NCI-H2227 (cell line): ENCODE measurements at regions not wholly inside any gene's neighbourhood (a gene's known extent, or its start where the extent isn't known, plus 50 kb on each side); places are given as distances from the start of the nearest gene placed in this dataset.
"Not testable (repeated sequence)": the region's sequence is repeated elsewhere in the genome, so short reads cannot be mapped to it uniquely, and the experiment has no call there.

ENCODE experiments used
- DNase-seq: peaks from one replicate; lab custom pipeline; 2025; ENCODE audit not compliant: unreplicated experiment; lab: John Stamatoyannopoulos, UW

DNA sequence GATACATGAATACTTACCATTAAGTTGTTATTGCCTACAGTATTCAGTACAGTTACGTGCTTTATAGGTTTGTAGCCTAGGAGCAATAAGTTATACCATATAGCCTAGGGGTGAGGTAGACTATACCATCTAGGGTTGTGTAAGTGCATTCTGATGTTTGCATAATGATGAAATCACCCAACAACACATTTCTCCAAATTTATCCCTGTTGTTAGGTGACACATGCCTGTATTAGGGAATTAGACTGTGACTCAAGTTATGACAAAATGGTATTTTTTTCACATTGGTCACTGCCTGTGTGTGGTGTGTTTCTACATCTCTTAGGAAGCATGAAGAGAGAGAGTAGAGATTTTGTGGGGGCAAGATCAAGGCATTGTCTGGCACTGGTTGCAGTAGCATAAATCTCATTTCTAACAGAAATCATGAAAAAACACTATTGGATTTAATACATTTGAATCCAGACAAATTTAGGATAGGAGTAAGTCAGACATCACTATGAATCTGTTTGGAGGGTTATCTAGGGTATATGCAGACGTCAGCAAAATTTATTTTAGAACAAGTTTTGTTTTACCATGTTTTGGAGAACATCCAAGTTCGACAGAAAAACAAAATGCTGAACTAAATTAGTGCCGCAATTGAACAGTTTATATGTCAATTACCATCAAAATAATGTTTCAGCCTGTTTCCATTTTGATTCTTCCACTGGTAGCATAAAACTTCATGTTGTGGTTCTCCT is 332.1 kb downstream of the LMO7 start:
- DNase-seq: no peak

DNA sequence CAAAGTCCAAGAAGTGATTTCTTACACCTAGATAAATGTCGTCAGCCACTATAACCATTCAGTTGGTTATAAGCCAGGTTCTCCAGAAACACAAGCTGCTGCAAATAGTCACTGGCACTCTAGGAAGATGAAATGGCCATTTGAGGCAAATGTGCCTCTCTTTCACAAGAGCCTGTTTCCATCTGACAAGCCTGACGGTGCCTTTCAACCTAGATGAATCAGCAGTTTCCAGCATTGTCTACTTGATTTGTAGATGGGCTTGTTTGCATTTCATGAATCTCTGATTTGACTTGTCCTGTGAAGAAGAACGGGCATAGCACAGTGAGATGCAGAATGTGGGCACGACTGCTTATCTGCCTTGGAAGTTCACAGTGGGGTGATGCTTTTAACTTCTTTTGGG is 327.2 kb downstream of the LMO7 start:
- no peak for DNase-seq

DNA sequence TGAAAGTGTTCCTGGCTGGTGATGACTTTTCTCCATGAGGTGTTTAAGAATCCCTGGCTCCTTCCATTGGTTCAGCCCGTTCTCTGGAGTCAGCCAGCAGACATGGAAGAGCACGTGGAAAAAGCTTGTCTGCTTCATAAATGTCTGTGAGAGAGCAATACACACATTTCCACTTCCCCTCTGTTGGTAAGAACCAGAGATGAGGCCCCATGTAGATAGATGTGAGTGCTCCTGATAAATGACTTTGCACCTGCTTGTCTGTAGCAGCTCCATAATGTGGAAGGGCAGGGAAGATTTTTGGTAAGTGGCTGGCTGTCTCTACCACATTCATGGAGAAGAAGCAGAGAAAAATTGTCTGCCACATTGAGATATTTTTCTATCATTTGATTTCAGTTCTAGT is 325.8 kb downstream of the LMO7 start:
- no peak for DNase-seq

DNA sequence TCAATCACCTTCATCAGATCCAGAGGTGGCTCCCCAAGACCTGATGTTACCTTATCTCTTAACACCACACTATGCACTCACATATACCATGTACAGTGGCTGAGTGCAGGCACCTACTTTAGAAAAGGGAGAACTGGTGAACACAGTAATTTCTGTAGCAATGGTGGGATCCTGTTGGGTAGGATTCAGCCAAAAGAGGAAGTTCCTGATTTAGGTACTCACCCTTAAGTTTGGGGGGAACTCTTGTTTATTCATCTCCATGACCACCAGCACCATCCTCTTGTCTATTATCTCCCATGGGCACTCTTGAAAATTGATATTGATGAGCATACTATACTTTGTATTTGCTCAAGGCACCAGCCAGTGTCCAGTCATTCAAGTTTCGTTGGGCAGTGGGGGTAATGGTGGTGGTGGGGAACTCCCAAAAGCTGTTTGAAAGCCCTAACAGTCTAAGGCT is 324.4 kb downstream of the LMO7 start:
- no peak for DNase-seq

DNA sequence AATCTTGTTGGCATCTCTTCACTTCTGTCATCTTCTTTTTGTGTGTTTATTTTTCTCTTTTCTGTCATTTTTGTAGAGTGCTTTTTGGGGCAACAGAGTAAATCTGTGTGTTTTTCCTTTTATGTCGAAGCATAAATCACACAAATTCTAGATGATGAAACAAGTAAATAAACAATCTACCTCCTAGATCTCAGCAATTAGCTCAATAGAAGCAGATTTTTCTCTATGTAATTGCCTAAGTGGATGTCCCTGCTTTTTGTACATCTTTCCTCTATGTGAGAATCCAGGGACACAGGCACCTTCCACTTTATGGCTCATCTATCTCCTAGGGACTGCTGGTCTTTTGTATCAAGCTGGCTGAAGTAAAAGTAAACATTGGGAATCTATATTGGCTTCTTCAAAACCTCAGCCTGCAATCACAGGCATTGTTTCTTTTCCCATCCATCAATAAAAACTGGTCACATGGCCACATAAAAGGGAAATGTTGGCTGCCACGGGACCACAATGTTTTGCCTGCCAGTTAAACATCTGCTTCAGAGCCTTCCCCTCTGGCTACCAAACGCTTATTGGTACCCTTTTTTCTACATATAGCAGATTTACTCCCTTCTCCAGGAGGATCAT is 323.8 kb downstream of the LMO7 start:
- no peak for DNase-seq

DNA sequence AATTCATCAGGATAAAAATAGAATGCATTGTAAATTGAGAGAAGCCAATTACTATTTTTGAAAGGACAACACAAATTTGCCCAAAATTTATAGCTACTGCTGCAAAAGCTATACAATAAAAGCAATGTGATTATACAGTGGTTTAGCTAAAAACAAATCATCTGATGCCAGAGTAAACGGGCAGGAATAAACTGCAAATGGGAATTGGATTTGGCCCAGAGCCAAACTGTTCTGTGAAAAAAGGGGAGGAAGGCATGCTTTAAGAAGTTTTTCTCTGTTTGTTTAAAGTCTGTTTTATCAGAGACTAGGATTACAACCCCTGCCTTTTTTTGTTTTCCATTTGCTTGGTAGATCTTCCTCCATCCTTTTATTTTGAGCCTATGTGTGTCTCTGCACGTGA is 317.5 kb downstream of the LMO7 start:
- not testable (repeated sequence) for DNase-seq

GRCh38 chr13:75947448-75947847 is 311.3 kb downstream of the LMO7 start:
- no peak for DNase-seq

DNA sequence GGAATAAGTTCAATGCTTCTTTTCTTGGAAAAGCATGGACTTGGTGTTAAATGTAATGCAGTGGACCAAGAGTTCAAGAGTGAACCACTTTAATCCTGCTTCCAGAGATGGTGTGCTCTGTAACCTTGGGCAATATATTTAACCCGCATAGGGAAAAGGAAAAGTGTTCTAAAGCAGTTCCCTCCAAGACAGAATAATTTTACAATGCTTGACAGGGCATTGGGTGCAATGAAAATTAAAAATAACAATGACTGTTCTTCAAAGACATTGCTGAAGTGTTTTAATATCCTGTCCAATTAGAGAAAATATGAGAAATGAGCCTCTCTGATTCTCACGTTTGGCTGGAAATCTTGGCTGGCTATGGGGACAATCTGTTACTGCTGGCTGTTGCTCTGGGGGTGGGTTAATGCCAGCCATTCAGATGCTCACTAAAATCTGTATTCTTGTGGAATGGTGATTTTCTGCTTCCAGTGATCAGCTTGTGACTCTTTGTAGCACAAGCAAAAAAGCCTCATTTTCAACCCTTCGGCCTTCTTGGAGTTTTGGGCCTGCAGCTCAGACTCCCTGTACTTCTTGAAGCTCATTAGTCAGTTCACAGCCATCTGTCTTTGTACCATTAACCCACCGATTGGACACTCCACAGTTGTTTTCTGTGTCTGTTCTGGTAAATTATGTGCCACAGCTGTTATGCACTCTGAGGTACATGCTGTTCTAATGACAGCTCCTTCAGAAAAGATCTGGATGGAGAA is 310.6 kb downstream of the LMO7 start:
- no peak for DNase-seq

- no peak for DNase-seq
These were observed 309.8 kb downstream of the LMO7 start for GRCh38 chr13:75945841-75946482.

DNA sequence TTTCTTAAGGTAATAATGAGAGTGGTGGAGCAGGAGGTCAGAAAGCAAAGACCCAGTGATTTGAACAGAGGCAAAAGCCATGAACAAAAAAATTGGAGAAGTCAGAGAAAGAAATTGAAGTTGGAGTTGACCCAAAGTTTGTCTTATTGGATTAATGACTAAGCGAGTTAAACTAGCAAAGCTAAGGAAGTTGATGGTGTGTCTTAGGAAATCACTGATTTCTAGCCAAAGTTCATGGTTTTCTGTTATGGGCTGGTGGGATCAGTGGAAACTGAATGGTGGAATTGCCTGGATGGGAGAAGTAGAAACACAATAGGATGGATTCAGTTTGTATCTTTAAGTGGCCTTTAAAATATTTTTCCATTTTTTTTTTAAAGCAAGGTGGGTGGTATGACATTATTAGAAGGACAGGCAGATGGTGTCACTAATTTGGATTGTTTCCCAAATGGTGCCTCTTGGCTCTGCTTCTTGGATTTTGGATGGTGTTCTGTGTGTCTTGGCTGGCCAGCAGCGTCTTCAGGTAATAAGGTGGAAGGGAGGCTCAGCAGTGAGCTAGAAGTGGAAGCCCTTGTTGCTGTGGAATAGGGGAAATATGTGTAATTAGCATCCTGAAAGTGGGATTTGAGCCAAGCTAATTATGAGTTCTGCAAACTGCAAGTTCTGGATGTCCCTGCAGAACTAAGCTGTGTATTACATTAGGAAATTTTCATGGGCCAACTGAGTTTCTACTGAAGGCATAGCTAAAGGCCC is 302.9 kb downstream of the LMO7 start:
- no peak for DNase-seq

GRCh38 chr13:75936791-75937190 is 300.7 kb downstream of the LMO7 start:
- no peak for DNase-seq

DNA sequence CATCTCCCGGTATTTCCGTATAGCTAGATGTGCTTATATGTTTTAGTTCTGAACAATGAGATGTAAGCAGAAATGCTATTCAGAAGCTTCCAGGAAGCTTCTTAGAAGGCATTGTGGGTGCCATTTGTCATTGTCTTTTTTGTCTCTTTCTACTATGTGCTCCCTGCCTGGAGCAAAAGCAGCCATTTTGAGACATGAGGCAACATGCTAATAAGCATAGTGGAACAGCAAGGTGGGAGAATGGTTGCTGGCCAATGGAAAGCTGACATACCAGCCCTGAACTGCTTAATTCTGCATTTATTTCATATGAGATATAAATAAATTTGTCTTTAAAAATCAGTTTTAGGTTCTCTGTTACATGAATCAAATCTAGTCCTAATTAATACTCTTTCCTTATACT is 299.7 kb downstream of the LMO7 start:
- no peak for DNase-seq

DNA sequence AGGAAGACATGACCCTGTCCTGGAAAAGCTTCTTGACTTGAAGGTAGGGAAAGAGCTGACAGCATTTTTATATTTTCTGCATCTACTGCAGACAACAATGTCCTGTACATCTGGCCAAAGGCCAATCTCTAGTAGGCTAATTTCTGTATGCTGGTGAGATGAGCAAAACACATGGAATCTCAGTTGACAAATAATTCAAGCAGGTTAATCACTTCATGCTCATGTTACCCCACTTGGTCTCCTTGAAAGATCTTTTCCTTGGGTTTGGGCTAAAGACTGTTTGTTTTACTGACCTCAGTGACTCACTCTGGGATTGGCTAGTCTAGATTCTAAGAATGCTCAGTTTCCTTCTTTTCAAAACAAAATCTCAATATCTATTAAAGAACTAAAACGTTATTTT is 298.8 kb downstream of the LMO7 start:
- no peak for DNase-seq

GRCh38 chr13:75932636-75933035 is 296.5 kb downstream of the LMO7 start:
- DNase-seq: no peak

GRCh38 chr13:75931116-75931515 is 295.0 kb downstream of the LMO7 start:
- DNase-seq: no peak

- no peak for DNase-seq
These were observed 292.9 kb downstream of the LMO7 start for GRCh38 chr13:75929076-75929475.

- no peak for DNase-seq
These were observed 291.1 kb downstream of the LMO7 start for GRCh38 chr13:75927183-75927669.

- DNase-seq: no peak
These were observed 284.4 kb downstream of the LMO7 start for GRCh38 chr13:75920536-75920935.

DNA sequence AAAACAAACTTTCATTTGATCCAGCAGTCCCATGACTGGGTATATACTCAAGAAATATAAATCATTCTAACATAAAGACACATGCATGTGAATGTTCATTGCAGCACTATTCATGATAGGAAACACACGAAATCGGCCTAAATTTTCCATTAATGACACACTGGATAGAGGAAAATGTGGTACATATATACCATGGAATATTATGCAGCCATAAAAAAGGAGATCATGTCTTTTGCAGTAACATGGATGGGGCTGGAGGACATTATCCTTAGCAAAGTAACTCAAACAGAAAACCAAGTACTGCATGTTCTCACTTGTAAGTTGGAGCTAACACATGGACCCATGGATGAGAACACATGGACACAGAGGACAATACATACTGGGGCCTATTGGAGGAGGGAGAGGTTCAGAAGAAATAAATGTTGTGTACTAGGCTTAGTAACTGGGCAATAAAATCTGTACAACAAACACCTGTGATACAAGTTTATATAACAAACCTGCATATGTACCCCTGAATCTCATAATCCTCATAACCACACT is 283.6 kb downstream of the LMO7 start:
- DNase-seq: no peak

- no peak for DNase-seq
These were observed 278.9 kb downstream of the LMO7 start for GRCh38 chr13:75915066-75915465.
